Kidney capillary endothelial cell (primary cell): ENCODE measurements at regions not wholly inside any gene's neighbourhood (a gene's known extent, or its start where the extent isn't known, plus 50 kb on each side); places are given as distances from the start of the nearest gene placed in this dataset.
A peak's percentile ranks its signal among the peaks of the same experiment; 100 is the strongest.
"Not testable (repeated sequence)": the region's sequence is repeated elsewhere in the genome, so short reads cannot be mapped to it uniquely, and the experiment has no call there.

Experiments
- DNase-seq: peaks from one replicate; pipeline ENCODE4 v3.0.0-alpha.2; 2018; ENCODE audit warnings: low spot score

DNA sequence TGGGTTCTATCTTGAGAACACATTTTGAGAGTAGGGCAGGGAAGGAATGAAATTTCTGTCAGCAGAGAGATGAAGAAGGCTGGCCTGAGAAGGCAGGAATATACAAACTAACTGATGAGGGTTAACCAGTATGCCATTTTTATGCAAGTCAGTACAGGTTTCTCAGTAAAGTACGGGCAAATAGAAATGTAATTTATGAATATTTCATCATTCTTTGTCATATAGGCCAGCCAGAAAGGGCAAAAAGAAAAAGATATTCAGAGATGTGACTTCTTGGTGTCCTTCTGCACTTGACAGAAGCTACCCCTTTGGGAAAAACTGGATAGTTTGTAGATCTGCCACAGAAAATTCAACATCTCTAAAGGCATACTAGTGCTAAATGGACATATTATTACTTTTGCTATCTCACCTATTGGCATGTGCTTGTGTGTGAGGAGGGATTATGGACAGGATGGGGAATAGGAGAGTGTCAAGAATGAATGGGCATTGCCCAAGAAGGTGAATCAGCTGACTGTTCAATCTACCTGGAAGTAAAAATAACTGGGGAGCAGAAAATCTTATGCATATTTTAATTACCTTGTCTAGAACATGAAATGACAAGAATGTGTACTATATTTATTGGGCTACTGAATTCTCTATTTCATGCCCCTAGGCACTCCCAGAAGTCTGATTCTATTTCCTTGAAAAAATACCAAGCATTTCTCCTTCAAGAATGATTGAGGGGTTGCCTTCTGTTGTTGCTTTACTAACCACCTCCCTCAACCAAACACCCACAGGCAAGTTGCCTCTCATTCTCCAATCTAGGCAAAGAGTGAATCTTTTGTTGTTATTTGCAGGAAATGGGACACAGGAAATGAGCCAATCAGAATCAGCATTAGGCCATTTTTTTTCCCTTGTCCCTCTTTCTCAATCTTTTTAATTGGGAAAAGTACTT is 175.1 kb upstream of the SLC38A2 start:
- peak; percentile 39 for DNase-seq

GRCh38 chr12:46546634-46547273 is 174.2 kb upstream of the SLC38A2 start:
- no peak for DNase-seq

GRCh38 chr12:46543378-46543795 is 170.8 kb upstream of the SLC38A2 start:
- not testable (repeated sequence) for DNase-seq

DNA sequence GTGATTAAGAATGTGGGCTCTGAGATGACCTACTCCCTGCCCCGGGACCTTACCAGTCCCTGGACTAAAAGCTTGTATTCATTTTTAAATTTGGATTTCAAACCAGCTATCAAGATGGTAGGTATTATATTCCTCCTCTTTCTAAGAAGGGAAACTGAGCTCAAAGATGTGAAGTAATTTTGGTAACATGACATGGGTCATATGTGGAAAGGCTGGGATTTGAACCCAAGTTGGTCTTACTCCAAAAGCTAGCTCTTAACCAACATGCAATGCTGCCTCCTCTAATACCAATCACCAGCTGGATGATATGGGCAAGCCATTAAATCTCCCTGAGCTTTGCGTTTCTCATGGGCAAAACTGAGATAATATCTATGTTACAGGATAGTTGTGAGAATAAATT is 166.4 kb upstream of the SLC38A2 start:
- DNase-seq, result no peak

- DNase-seq, result no peak
Observed at GRCh38 chr12:46537387-46537955, 164.9 kb upstream of the SLC38A2 start.

DNA sequence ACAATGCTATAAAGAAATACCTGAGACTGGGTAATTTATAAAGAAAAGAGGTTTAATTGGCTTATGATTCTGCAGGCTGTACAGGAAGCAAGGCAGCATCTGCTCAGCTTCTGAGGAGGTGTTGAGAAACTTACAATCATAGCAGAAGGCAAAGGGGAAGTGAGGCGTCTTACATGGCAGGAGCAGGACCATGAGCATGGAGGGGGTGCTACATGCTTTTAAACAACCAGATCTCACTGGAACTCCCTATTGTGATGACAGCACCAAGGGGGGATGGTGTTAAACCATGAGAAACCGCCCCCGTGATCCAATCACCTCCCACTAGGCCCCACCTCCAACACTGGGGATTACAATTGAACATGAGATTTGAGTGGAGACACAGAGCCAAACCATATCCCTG is 163.7 kb upstream of the SLC38A2 start:
- not testable (repeated sequence) for DNase-seq

DNA sequence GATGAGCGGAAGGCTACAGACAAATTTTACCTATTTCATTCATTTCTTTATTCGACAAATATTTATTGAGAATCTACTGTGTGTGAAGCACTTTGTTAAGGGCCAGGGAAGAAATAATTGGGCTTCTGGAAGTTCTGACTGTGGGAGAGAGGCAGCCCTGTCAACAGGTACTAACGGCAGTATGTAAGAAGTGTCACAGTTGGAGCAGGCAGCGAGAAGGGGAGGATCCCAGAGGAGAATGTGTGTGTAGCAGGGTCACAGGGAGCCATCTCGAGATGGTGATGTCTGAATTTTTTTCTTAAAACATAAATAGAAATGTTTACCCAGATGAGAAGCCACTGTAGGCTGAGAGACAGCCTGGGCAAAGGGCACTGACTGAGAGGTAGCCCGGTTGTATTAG is 163.3 kb upstream of the SLC38A2 start:
- DNase-seq, result no peak

DNA sequence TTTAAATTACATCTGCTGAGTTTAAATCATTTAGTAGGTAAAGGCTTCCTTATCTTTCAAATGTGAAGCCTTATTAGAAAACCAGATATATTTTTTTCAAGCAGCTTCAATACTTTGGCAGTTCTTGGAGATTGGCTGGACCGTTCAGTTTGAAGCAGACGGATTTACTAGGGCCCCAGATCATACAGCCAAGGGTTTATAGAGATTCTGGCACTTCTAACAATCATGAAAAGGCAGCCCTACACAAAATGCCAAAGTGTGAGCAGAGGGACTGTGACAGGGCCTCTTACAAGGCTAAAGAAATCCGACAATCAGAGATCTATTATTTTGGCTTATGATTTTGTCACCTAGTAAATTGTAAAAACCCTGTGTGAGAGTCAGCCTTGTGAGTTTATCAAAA is 162.8 kb upstream of the SLC38A2 start:
- no peak for DNase-seq

DNA sequence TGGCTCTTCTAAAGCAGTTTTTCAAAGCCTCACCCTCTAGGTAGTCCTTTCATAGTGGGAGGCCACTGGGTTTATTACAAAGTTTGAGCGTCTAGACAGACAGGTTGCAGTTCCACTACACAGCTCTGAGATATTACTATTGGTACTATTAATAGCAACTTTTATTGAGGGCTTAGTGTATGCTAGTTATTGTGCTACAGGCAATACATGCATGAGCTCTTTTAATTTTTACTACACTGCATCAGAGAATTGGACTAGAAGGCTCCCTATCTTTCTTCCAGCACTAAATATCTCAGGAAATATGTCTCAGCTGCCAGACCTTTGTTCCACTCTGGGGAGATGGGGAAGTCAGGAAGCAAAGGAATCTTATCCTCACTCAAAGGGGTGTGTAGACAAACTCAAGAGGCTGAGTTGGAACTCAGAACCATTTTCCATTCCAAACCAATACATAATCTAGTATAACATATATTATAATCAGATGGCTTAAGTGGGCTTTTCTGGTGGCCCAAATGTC is 161.8 kb upstream of the SLC38A2 start:
- DNase-seq, result no peak

GRCh38 chr12:46533723-46534122 is 161.2 kb upstream of the SLC38A2 start:
- DNase-seq, result no peak

DNA sequence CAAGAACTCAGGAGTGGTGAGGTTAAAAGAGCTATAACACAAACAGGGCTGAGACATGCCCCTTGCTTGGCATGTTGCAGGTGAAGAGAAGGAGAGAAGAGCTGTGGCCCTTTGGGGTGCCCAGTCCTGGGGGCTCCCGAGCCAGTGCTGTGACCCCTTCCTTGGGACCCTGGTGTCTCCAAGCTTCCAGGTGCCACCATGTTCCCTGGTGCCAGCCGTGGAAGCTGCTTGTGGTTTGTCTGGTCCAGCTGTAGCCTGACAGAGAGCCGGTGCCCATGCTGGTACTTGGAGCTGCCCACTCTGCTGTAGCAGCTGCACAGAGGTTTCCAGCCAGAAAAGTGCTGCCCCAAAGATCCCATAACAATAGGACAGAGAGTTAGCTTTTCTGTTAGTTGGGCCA is 159.2 kb upstream of the SLC38A2 start:
- DNase-seq, result no peak

DNA sequence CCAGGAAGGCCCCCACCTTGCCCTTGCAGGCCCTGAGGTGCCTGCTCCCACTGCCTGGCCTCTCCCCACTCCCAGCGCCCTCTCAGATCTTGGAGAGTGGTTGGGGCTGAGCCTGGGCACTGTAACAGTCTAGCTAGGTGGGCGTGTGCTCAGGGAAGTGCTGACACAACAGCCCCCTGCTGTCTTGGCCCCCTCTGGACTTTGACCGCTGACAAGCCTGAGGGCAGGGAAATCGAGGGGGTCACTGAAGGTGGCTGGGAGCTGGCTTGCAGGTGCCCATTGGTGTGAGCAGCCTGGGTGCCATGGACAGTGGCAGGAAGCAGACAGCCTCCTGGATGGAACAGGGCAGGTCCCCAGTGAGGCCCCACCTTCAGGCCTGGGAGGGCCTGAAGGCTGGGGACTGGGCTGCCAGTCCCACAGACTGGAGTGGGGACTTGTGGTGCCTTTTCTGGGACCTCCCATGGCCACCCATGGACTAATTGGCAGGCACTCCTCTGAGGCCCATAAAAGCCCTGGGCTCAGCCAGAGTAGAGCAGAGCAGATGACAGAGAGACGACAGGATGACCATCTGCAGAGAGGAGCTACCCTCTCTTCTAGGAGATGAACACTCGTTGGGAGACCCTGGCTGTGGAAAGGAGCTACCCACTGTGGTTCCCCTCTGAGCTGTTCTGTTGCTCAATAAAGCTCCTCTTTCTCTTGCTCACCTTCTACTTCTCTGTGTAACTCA is 158.6 kb upstream of the SLC38A2 start:
- no peak for DNase-seq

DNA sequence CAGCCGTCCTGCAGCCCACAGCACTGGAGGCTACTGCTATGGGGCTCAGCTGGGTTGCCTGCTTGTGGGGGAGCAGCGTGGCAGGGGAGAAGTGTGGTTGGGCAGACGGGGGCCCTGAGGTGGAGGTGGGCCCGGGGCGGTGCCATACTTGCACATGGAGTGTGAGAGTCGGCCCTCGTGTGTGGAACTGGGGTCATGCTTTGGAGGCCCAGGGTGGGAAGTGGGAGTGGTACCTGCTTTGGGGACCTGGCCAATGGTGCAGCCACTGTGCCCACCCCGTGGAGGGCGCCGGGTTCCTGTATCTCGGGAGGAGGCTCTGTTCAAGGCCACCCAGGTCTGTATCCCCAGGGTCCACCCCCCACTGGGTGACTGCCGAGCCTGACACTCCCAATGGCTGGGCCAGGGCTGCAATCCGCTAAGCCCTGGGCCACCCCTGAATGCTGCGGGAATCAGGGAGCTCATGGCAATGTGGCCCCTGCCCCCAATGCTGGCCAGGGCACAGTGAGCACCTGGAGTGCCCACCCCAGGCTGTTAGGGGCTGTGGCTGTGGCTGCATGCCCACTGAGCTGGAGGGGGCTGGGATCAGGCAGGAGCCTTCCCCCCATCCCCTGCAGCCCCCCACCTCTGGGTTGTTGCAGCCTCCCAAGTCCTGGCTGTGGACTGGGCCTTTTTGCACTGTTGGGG is 157.9 kb upstream of the SLC38A2 start:
- DNase-seq, result no peak

- no peak for DNase-seq
Observed at GRCh38 chr12:46526233-46526632, 153.7 kb upstream of the SLC38A2 start.

DNA sequence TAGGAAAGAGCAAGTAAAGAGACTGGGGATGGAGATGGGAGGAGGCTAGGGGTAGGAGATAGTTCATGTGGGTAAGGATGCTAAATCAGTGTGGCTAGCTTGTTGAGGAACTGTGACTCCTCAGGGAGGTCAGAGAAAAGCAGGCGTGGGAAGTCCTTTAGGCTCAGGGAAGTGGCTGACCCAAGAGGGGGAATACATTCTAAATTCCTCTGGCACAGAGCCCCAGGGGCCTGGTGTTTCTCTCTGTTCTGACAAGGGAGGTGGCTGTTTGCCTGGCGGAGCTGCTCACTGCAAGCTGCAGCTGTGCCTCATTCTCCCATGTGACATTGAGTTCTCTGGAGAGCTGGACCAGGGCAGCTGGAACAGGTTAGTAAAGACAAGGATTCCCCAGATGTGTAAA is 152.2 kb upstream of the SLC38A2 start:
- DNase-seq, result no peak

- DNase-seq, result peak; percentile 98
Observed at GRCh38 chr12:46523863-46524770, 151.5 kb upstream of the SLC38A2 start.

- DNase-seq, result no peak
Observed at GRCh38 chr12:46523446-46523845, 150.9 kb upstream of the SLC38A2 start.

DNA sequence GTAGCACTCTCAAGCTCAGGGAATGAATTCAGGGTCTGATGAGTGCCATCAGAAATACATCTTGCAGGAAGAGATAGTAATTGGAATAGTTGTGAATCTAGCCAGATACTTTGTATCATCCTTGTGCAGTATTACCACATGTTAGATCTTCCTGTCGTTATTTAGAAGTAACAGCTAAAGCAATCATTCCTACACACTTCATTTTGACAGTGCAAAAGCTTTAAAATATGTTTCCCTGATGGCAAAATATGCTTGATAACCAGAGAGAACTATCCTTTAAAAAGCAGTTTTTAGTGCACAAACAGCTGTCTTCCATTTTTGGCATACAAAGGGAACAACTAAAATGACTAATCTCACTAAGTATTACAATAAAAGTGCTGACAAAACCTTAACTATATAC is 149.5 kb upstream of the SLC38A2 start:
- DNase-seq, result no peak

- DNase-seq, result no peak
Observed at GRCh38 chr12:46521145-46521544, 148.6 kb upstream of the SLC38A2 start.

GRCh38 chr12:46519407-46519806 is 146.8 kb upstream of the SLC38A2 start:
- no peak for DNase-seq

- no peak for DNase-seq
Observed at GRCh38 chr12:46518729-46519128, 146.2 kb upstream of the SLC38A2 start.
